DOHH2 (cell line): ENCODE measurements at regions not wholly inside any gene's neighbourhood (a gene's known extent, or its start where the extent isn't known, plus 50 kb on each side); places are given as distances from the start of the nearest gene placed in this dataset.

Experiments
- CTCF ChIP-seq: fragments of 200-600 bp; sonication (generic); IDR thresholded peaks from one replicate; pipeline ENCODE4 v1.5.1; 2014; ENCODE audit warnings: antibody characterized with exemption, mild to moderate bottlenecking, low read depth, low read length; ENCODE audit not compliant: poor library complexity, severe bottlenecking
- EZH2phosphoT487 ChIP-seq: fragments of 200-600 bp; sonication (generic); IDR thresholded peaks from 2 replicates; pipeline ENCODE4 v1.6.1; 2017; ENCODE audit warnings: borderline replicate concordance, mild to moderate bottlenecking, antibody characterized with exemption, low read length, moderate library complexity, mixed read lengths

GRCh38 chr3:104452697-104453096, 914.0 kb upstream of the ALCAM start:
- TF ChIP-seq CTCF (no peak), EZH2phosphoT487 (no peak)
